GM19238 (cell line): ENCODE measurements at regions not wholly inside any gene's neighbourhood (a gene's known extent, or its start where the extent isn't known, plus 50 kb on each side); places are given as distances from the start of the nearest gene placed in this dataset.
A peak's percentile ranks its signal among the peaks of the same experiment; 100 is the strongest.

ENCODE experiments used
- DNase-seq: peaks from one replicate; pipeline ENCODE4 v3.0.0; 2011; ENCODE audit warnings: low spot score; ENCODE audit not compliant: insufficient read length

GRCh38 chr6:44016131-44016870 is 111.0 kb downstream of the MRPL14 start:
- DNase-seq = no peak

GRCh38 chr6:44012078-44012493 is 115.2 kb downstream of the MRPL14 start:
- no peak for DNase-seq

GRCh38 chr6:44011350-44011920 is 115.8 kb downstream of the MRPL14 start:
- no peak for DNase-seq

GRCh38 chr6:44010411-44011349 is 116.6 kb downstream of the MRPL14 start:
- DNase-seq = no peak

- no peak for DNase-seq
Observed at GRCh38 chr6:44009425-44010321, 117.6 kb downstream of the MRPL14 start.

GRCh38 chr6:44008821-44009370 is 118.4 kb downstream of the MRPL14 start:
- no peak for DNase-seq

GRCh38 chr6:44007818-44008621 is 119.2 kb downstream of the MRPL14 start:
- no peak for DNase-seq

GRCh38 chr6:44006872-44007303 is 120.4 kb downstream of the MRPL14 start:
- DNase-seq = no peak

GRCh38 chr6:44006123-44006871 is 121.0 kb downstream of the MRPL14 start:
- DNase-seq = no peak

GRCh38 chr6:44005507-44005903 is 121.7 kb downstream of the MRPL14 start:
- DNase-seq = no peak

- DNase-seq = no peak
Observed at GRCh38 chr6:44004625-44005506, 122.4 kb downstream of the MRPL14 start.

- DNase-seq = no peak
Observed at GRCh38 chr6:44004136-44004535, 123.1 kb downstream of the MRPL14 start.

- DNase-seq = peak; percentile 40
Observed at GRCh38 chr6:44003345-44004061, 123.7 kb downstream of the MRPL14 start.

- DNase-seq = peak; percentile 59
Observed at GRCh38 chr6:44002593-44003344, 124.5 kb downstream of the MRPL14 start.

- DNase-seq = no peak
Observed at GRCh38 chr6:44002067-44002592, 125.1 kb downstream of the MRPL14 start.

GRCh38 chr6:44001318-44002066 is 125.8 kb downstream of the MRPL14 start:
- peak; percentile 38 for DNase-seq
